Thoracic aorta (tissue), 2 donors: ENCODE measurements at regions not wholly inside any gene's neighbourhood (a gene's known extent, or its start where the extent isn't known, plus 50 kb on each side); places are given as distances from the start of the nearest gene placed in this dataset.

Source experiments
- ATAC-seq: fragments of 150-250 bp; one replicate; pipeline ENCODE4 v1.8.0; 2017; ENCODE audit warnings: low read depth; ENCODE audit not compliant: insufficient number of reproducible peaks, low FRiP score
- DNase-seq: peaks from one replicate; pipeline ENCODE4 v3.0.0-alpha.2; 2020; ENCODE audit warnings: low spot score
- H3K27ac ChIP-seq, 2 donors: fragments of 200-600 bp; sonication (generic); 1 replicate in 1 of 2; 2 replicates in 1 of 2; pipeline ENCODE4 v1.5.1; 2016; ENCODE audit warnings: mild to moderate bottlenecking in 2 of 2, moderate library complexity in 2 of 2
- H3K27me3 ChIP-seq: fragments of 200-600 bp; sonication (generic); replicated peaks from 2 replicates; pipeline ENCODE4 v1.6.0; 2016; ENCODE audit warnings: mild to moderate bottlenecking; ENCODE audit not compliant: insufficient read depth
- H3K36me3 ChIP-seq: fragments of 200-600 bp; sonication (generic); one replicate; pipeline ENCODE4 v1.5.1; 2016
- H3K4me1 ChIP-seq, 2 donors: fragments of 200-600 bp; sonication (generic); 1 replicate in 1 of 2; 2 replicates in 1 of 2; pipeline versions ENCODE4 v1.5.1 to v1.6.0; 2016; ENCODE audit warnings: low read depth in 2 of 2, mild to moderate bottlenecking in 1 of 2; ENCODE audit not compliant: control insufficient read depth in 1 of 2
- H3K4me3 ChIP-seq: fragments of 200-600 bp; sonication (generic); 2 replicates; pipeline ENCODE4 v1.5.1; 2016; ENCODE audit warnings: mild to moderate bottlenecking
- H3K9me3 ChIP-seq: fragments of 200-600 bp; sonication (generic); 2 replicates; pipeline ENCODE4 v1.5.1; 2016
- TF ChIP-seq, protein P1 (sequence below): fragments of 200-600 bp; sonication (generic); IDR thresholded peaks from one replicate; pipeline ENCODE4 v1.5.1; 2019; ENCODE audit warnings: antibody characterized with exemption

- DNase-seq: no peak
- ATAC-seq: no peak
- Histone ChIP-seq H3K36me3 (no peaks in the 10 kb centered on the region), H3K4me3 (no peak overlapping the region), H3K4me1 (peaks cover 16 to 49% of the 10 kb centered on the region in 2 donors), H3K27ac (no peak overlapping the region), H3K9me3 (no peaks in the 10 kb centered on the region), H3K27me3 (no peaks in the 10 kb centered on the region)
- TF ChIP-seq, protein P1, sequence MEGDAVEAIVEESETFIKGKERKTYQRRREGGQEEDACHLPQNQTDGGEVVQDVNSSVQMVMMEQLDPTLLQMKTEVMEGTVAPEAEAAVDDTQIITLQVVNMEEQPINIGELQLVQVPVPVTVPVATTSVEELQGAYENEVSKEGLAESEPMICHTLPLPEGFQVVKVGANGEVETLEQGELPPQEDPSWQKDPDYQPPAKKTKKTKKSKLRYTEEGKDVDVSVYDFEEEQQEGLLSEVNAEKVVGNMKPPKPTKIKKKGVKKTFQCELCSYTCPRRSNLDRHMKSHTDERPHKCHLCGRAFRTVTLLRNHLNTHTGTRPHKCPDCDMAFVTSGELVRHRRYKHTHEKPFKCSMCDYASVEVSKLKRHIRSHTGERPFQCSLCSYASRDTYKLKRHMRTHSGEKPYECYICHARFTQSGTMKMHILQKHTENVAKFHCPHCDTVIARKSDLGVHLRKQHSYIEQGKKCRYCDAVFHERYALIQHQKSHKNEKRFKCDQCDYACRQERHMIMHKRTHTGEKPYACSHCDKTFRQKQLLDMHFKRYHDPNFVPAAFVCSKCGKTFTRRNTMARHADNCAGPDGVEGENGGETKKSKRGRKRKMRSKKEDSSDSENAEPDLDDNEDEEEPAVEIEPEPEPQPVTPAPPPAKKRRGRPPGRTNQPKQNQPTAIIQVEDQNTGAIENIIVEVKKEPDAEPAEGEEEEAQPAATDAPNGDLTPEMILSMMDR: no peak
These were observed 60.6 kb upstream of the MARCHF10 start for GRCh38 chr17:62868723-62869122.

GRCh38 chr17:62868008-62868407, 59.9 kb upstream of the MARCHF10 start:
- no peaks in the 10 kb centered on the region for H3K9me3 ChIP-seq
- no peak for DNase-seq
- no peak for ATAC-seq
- no peaks in the 10 kb centered on the region for H3K36me3 ChIP-seq
- TF ChIP-seq, protein P1: no peak
- H3K27ac ChIP-seq: no peak overlapping the region
- H3K27me3 ChIP-seq: no peaks in the 10 kb centered on the region
- peaks cover 16 to 49% of the 10 kb centered on the region in 2 donors for H3K4me1 ChIP-seq
- H3K4me3 ChIP-seq: no peak overlapping the region

DNA sequence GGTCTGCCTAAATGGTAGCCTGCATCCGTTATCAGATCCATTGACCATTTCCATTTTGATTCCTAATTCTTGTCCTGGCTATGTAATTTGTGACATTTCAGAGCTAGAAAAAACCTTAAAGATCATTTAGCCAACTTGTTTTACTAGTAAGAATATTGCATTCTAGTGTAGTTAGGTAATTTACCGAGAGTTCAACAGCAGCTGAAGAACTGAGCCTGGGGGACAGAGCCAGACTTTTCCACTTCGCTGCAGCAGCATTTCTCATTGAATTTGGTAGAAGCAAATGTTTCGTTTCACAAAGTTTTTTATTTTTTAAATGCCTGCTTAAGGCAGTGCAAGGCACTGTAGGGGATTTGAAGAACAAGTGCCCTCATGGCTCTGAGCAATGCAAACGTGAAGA, 59.2 kb upstream of the MARCHF10 start:
- H3K9me3 ChIP-seq: no peaks in the 10 kb centered on the region
- TF ChIP-seq, protein P1: no peak
- H3K27me3 ChIP-seq: no peaks in the 10 kb centered on the region
- ATAC-seq (no peak), DNase-seq (no peak)
- peak overlapping the region; percentile 42 to 87 for H3K27ac ChIP-seq
- peaks cover 16 to 49% of the 10 kb centered on the region in 2 donors for H3K4me1 ChIP-seq
- H3K4me3 ChIP-seq: no peak overlapping the region
- H3K36me3 ChIP-seq: no peaks in the 10 kb centered on the region

- Histone ChIP-seq H3K9me3 (no peaks in the 10 kb centered on the region), H3K27me3 (no peaks in the 10 kb centered on the region), H3K4me3 (no peak overlapping the region), H3K27ac (peak overlapping the region; percentile 58 to 87), H3K4me1 (peaks cover 13 to 44% of the 10 kb centered on the region in 2 donors), H3K36me3 (no peaks in the 10 kb centered on the region)
- ATAC-seq (no peak), DNase-seq (no peak)
- TF ChIP-seq, protein P1: no peak
These were observed 58.4 kb upstream of the MARCHF10 start for GRCh38 chr17:62866471-62866870.

DNA sequence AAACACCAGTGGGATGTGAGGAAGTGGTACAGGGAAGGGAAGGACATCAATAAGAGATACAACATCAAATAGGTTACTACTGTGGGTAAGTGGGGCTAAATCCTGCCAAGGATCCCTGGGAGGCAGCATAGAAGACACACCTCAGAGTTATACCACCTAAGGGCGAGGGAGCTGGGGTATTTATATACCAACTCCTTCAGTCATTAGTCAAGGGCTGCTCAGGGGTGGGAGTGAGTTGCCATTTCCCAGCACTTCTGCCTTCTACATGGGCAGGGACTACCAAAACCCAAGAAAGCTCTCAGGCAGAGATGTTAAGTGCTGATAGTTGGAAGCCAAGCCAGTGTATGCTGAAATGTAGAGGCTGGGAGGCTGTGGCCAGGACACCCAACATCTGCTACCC, 57.5 kb upstream of the MARCHF10 start:
- no peaks in the 10 kb centered on the region for H3K27me3 ChIP-seq
- H3K27ac ChIP-seq: peak overlapping the region; percentile 58 to 87
- no peaks in the 10 kb centered on the region for H3K9me3 ChIP-seq
- TF ChIP-seq, protein P1: no peak
- peaks cover 13 to 35% of the 10 kb centered on the region in 2 donors for H3K4me1 ChIP-seq
- no peak overlapping the region for H3K4me3 ChIP-seq
- ATAC-seq (peak; percentile 48), DNase-seq (no peak)
- H3K36me3 ChIP-seq: no peaks in the 10 kb centered on the region
